GM12872 (cell line): ENCODE measurements at regions not wholly inside any gene's neighbourhood (a gene's known extent, or its start where the extent isn't known, plus 50 kb on each side); places are given as distances from the start of the nearest gene placed in this dataset.

Experiments
- TF ChIP-seq, protein P1 (sequence below): IDR thresholded peaks from 3 replicates; pipeline ENCODE4 v1.5.1; 2011; ENCODE audit warnings: low read depth, mild to moderate bottlenecking, low read length, moderate library complexity; ENCODE audit not compliant: insufficient read depth

DNA sequence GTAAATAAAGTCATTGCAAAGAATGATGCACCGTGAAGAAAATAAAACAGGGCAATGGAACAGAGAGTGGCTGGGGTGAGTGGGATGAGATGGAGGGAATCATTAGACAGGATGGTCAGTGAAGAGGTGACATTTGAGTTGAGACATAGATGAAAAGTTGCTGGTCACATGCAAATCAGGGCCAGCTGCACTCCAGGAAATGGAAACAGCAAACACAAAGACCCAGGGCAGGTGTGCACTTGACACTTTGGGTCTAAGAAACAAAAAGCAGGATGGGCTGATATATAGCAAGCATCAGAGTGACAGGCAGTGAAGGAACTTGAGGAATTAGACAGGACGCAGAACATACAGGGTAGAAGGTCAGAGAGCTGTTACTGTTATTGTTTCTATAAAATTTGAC, 171.5 kb upstream of the RIPOR2 start:
- TF ChIP-seq, protein P1, sequence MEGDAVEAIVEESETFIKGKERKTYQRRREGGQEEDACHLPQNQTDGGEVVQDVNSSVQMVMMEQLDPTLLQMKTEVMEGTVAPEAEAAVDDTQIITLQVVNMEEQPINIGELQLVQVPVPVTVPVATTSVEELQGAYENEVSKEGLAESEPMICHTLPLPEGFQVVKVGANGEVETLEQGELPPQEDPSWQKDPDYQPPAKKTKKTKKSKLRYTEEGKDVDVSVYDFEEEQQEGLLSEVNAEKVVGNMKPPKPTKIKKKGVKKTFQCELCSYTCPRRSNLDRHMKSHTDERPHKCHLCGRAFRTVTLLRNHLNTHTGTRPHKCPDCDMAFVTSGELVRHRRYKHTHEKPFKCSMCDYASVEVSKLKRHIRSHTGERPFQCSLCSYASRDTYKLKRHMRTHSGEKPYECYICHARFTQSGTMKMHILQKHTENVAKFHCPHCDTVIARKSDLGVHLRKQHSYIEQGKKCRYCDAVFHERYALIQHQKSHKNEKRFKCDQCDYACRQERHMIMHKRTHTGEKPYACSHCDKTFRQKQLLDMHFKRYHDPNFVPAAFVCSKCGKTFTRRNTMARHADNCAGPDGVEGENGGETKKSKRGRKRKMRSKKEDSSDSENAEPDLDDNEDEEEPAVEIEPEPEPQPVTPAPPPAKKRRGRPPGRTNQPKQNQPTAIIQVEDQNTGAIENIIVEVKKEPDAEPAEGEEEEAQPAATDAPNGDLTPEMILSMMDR: no peak

DNA sequence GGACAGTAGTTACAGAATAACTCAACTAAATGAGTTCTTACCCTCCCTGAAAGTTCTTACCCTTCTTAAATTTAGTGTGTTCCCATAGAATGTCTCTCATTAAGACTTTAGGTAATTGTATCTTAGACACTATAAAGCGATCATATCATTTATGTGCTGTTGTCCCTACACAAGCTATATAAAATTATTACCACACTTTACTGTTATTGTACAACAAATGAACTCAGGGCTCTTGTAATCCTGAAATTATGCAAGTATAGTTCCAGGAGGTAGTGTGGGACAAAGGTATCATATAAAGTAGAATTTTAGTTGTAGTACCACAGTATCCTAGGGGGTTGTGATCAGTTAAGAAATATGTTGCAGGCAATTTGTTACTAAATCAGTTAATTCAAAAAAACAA, 167.4 kb upstream of the CARMIL1 start:
- TF ChIP-seq, protein P1: no peak

DNA sequence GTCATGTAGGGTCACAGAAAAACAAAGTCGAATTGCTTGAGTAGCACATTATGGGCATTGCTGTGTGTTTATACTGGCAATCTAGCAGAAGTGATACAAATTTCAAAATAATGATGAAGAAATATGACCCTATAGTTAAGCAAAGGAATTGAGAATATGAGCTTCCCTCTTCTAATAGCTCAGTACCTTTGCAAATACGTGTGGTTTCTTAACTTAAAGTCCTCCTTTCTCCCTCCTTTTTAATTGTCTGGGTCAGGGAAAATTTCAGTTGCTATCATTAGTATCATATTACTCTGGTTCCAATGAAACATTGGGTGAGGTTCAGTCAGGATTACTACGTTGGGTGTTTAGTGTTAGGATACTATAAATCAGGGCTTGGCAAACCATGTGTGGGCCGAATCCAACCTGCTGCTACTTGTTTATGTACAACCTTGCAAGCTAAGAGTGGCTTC, 166.8 kb upstream of the CARMIL1 start:
- TF ChIP-seq, protein P1: no peak

DNA sequence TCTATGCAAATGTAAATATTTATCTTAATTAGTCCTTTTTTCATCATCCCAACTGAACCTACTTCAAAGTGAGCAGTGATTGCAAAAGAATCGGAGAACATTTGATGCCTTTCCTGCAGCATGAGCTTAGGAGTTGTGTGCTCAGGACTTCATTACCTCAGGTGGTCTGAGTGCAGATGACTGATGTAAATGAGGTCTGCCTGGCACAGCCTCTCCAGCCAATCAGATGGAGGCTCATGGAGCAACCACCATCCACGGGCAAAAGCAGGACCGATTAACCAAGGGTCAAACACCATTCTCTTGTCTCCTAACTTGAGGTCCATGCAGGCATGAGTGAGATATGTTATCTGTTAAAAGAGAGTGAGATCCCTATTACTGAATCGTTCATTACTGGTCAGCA, 165.7 kb upstream of the CARMIL1 start:
- TF ChIP-seq, protein P1: no peak

DNA sequence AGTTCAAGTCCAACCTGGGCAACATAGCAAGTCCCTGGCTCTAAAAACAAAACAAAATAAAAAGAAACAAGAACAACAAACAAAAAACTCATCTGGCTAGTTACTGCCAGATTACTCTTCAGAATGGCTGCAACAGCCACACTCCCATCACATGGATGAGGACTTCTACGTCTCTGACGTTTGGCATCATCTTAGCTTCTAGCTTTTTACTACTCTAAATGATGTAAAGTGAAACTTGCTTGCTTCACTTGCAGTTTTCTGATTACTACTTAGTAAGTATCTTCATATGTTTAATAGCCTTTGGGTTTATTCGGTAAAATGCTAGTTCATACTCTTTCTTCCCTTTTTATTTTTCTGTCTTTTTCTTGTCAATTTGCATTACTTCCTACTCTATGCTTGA, 161.1 kb upstream of the CARMIL1 start:
- TF ChIP-seq, protein P1: no peak

DNA sequence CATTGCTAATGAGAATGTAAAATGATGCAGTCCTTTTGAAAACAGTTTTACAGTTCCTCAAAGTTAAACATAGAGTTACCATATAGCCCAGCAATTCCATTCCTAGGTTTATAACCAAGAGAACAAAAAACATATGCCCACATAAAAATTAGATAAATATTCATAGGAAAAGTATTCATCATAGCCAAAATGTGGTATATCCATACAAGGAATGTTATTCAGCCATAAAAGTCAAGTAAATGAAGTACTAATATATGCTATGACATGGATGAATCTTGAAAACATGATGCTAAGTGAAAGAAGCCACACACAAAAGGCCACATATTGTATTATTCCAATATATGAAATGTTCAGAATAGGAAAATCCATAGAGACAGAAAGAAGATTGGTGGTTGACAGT, 158.0 kb upstream of the CARMIL1 start:
- TF ChIP-seq, protein P1: no peak

DNA sequence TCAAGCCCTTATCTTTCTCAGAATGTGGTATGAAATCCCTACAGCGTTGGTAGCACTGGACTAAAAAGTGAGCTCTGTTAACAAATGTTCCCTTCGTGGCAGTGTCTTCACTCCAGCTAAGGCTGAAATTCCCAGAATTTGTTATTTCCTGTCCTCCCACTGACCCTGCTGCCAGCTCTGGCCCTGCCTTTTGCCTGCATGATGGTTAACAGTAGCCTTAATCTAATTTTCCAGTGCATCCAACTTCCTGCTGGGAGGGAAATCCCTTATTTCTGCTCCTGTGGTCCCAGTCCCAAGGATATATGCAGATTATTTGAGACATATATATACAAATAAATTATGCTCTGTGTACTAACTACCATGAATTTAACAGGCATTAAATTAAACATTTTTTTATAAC, 157.2 kb upstream of the CARMIL1 start:
- TF ChIP-seq, protein P1: no peak
